ENCODE measurements at regions not wholly inside any gene's neighbourhood (a gene's known extent, or its start where the extent isn't known, plus 50 kb on each side); places are given as distances from the start of the nearest gene placed in this dataset.

GRCh38 chr1:201707027-201707426 is 121.9 kb upstream of the IPO9 start (continued):
- no peak for TF ChIP-seq SP1 (IDR thresholded peaks at IDR 0.05; ENCODE audit: low read depth, low read length)
- TF ChIP-seq MAFK (IDR thresholded peaks at IDR 0.05; ENCODE audit: low read depth, low read length) = no peak
- TF ChIP-seq CTBP2 (IDR thresholded peaks at IDR 0.05; ENCODE audit: borderline replicate concordance, insufficient read depth, insufficient read length, low read length) = no peak
- TF ChIP-seq TAF7 (optimal IDR thresholded peaks at IDR 0.05; ENCODE audit: borderline replicate concordance, low read depth, low read length) = no peak
- TF ChIP-seq CBX5 (IDR thresholded peaks at IDR 0.05; ENCODE audit: low read depth, low read length) = no peak
- TF ChIP-seq POLR2AphosphoS5 (IDR thresholded peaks at IDR 0.05; ENCODE audit: low read depth, low read length) = no peak
- no peak for TF ChIP-seq CREB1 (IDR thresholded peaks at IDR 0.05)
- TF ChIP-seq TCF12 (IDR thresholded peaks at IDR 0.05; ENCODE audit: low read depth, low read length) = no peak

Measured in H1 (cell line).